ENCODE measurements at regions not wholly inside any gene's neighbourhood (a gene's known extent, or its start where the extent isn't known, plus 50 kb on each side); places are given as distances from the start of the nearest gene placed in this dataset.
A peak's percentile ranks its signal among the peaks of the same experiment; 100 is the strongest.

DNA sequence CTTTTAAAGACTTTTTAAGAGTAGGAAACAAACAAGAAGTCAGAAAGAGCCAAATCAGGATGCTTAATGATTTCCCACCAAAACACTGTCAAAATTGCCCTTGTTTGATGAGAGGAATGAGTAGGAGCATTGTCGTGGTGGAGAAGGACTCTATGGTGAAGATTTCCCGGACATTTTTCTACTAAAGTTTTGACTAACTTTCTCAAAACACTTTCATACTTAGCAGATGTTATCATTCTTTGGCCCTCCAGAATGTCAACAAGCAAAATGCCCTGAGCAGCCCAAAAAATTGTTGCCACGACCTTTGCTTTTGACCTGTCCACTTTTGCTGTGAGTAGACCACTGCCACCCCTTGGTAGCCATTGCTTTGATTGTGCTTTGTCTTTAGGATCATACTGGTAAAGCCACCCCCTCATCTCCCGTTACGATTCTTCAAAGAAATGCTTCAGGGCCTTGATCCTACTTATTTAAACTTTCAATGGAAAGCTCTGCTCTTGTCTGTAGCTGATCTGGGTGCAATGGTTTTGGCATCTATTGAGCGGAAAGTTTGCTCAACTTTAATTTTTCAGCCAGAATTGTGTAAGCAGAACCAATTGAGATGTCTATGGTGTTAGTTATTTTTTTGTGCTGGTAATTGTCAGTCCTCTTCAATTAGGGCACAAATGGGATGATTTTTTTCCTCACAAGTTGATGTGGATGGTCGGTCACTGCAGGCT is 67.2 kb downstream of the ADM start:
- Histone ChIP-seq H3K27me3 (no peaks in the 10 kb centered on the region), H3K4me3 (no peak overlapping the region), H3K27ac (peak overlapping the region in 1 of 4 donors; percentile 50), H3K4me1 (peaks cover 0 to 56% (median 13%) of the 10 kb centered on the region in 4 donors), H3K9me3 (no peaks in the 10 kb centered on the region), H3K36me3 (no peaks in the 10 kb centered on the region)
- WGBS, 2 donors, result 41 to 43% methylated on average over 7 of the region's 7 CpGs
- DNase-seq (ENCODE audit: low spot score in 2 of 2), result no peak
- TF ChIP-seq EP300 (IDR thresholded peaks at IDR 0.05), result no peak
- TF ChIP-seq, protein P1, sequence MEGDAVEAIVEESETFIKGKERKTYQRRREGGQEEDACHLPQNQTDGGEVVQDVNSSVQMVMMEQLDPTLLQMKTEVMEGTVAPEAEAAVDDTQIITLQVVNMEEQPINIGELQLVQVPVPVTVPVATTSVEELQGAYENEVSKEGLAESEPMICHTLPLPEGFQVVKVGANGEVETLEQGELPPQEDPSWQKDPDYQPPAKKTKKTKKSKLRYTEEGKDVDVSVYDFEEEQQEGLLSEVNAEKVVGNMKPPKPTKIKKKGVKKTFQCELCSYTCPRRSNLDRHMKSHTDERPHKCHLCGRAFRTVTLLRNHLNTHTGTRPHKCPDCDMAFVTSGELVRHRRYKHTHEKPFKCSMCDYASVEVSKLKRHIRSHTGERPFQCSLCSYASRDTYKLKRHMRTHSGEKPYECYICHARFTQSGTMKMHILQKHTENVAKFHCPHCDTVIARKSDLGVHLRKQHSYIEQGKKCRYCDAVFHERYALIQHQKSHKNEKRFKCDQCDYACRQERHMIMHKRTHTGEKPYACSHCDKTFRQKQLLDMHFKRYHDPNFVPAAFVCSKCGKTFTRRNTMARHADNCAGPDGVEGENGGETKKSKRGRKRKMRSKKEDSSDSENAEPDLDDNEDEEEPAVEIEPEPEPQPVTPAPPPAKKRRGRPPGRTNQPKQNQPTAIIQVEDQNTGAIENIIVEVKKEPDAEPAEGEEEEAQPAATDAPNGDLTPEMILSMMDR (IDR thresholded peaks at IDR 0.05), result no peak
- no peak for TF ChIP-seq POLR2A (IDR thresholded peaks at IDR 0.05)

DNA sequence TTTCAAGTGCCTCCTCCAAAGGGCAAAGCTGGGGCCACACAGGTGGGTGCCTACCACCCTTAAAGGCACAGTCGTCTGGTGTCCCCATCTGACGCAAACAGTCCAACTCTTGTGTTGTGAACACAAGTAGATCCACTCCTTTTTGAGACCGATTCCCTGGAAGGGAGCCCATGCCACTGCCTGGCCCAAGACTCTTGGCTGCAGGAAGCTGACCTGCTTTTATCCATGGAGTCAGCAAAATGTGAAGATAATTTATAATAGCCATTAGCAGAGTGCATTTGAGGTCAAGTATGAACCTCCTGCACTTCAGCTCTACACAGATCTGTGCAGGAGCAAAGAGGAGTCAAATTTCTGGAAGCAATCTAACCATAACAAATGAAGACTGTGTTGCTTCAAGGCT is 68.5 kb downstream of the ADM start:
- Histone ChIP-seq H3K27me3 (no peaks in the 10 kb centered on the region), H3K27ac (no peak overlapping the region), H3K36me3 (no peaks in the 10 kb centered on the region), H3K9me3 (no peaks in the 10 kb centered on the region), H3K4me1 (peaks cover 0 to 65% (median 18%) of the 10 kb centered on the region in 4 donors), H3K4me3 (no peak overlapping the region)
- no peak for TF ChIP-seq POLR2A (IDR thresholded peaks at IDR 0.05)
- TF ChIP-seq, protein P1 (IDR thresholded peaks at IDR 0.05), result no peak
- no peak for TF ChIP-seq EP300 (IDR thresholded peaks at IDR 0.05)
- 38 to 43% methylated on average over 3 of the region's 3 CpGs for WGBS, 2 donors
- DNase-seq (ENCODE audit: low spot score in 2 of 2), result no peak

DNA sequence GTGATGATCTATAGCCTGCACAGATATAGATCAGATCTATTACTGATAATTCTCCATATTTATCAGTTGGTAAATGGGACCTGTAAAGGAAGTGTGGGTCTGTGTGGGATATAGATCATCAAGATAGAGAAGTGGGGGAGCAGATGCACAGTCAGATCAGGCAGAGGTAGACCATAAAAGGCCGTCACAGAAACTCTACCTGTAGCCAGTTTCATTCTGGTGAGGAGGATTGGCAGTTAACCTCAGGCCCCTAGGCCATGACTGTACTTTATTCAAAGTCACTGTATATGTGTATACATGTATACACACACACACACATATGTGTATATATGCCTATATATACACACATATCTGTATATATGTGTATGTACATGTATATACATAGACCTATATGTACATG is 69.1 kb downstream of the ADM start:
- no peaks in the 10 kb centered on the region for H3K36me3 ChIP-seq
- DNase-seq (ENCODE audit: low spot score in 2 of 2), result no peak
- no peak overlapping the region for H3K4me3 ChIP-seq
- TF ChIP-seq POLR2A (IDR thresholded peaks at IDR 0.05), result no peak
- no peak for TF ChIP-seq EP300 (IDR thresholded peaks at IDR 0.05)
- TF ChIP-seq, protein P1 (IDR thresholded peaks at IDR 0.05), result no peak
- no peaks in the 10 kb centered on the region for H3K27me3 ChIP-seq
- H3K4me1 ChIP-seq, result peaks cover 0 to 70% (median 19%) of the 10 kb centered on the region in 4 donors
- 74 to 84% methylated on average over 1 of the region's 1 CpG for WGBS, 2 donors
- H3K9me3 ChIP-seq, result no peaks in the 10 kb centered on the region
- no peak overlapping the region for H3K27ac ChIP-seq

DNA sequence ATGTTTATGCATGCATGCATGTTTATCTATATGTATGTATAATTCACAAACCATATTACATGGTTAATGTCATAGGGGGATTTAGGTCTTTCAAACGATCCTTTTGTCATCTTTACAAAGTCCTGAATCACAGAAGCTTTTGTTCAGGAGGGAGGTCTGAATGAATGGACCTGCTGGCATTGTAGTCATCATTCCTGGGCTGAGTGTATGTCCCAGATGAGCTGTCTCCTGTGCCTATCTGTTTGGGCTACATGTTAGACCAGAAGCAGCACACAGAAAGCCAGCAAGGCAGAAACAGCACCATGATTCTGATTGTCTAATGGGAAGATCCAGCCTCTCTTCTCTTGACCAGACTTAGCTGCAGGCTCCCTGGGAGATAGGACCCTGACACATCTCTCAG is 69.5 kb downstream of the ADM start:
- H3K4me3 ChIP-seq, result no peak overlapping the region
- H3K27me3 ChIP-seq, result no peaks in the 10 kb centered on the region
- TF ChIP-seq, protein P1 (IDR thresholded peaks at IDR 0.05), result no peak
- TF ChIP-seq EP300 (IDR thresholded peaks at IDR 0.05) (no peak), POLR2A (IDR thresholded peaks at IDR 0.05) (no peak)
- H3K27ac ChIP-seq, result no peak overlapping the region
- 39 to 47% methylated on average over 1 of the region's 1 CpG for WGBS, 2 donors
- no peak for DNase-seq (ENCODE audit: low spot score in 2 of 2)
- no peaks in the 10 kb centered on the region for H3K9me3 ChIP-seq
- H3K4me1 ChIP-seq, result peaks cover 0 to 71% (median 19%) of the 10 kb centered on the region in 4 donors
- no peaks in the 10 kb centered on the region for H3K36me3 ChIP-seq

DNA sequence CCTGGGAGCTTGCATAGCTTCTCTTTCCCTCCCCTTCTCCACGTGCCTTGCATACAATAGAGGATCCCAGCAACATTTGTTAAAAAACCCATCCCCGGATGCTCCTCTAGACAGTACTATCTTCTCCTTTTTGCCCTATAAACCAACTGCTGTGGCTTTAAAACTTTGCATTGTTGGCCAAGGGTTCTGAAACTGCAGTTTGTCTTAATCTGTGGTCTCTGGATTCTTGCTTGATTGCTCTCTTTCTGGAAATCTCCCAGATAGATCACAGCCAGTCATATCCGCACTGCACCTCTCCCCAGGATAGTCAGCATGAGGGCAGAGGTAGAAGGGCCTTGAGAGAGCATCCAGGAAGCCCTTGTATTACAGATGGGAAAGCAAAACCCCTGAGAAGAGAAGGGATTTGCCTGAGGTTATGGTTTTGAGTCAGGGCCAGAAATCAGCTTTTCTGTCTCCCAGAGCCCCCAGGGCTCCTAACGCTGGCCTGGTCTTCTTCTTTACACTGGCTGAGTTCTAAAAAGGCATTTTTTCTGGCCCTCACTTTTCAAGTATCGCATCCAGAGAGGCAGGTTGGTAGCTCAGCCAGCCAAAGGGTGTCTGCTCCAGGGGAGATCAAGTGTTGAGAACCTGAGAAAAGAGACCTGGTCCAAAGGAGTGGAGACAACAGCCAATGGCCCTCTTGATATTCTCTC is 70.6 kb downstream of the ADM start:
- no peak overlapping the region for H3K4me3 ChIP-seq
- H3K27me3 ChIP-seq, result no peaks in the 10 kb centered on the region
- H3K27ac ChIP-seq, result peak overlapping the region in 3 of 4 donors; percentile 8 to 77 (median 74)
- no peak for TF ChIP-seq EP300 (IDR thresholded peaks at IDR 0.05)
- TF ChIP-seq, protein P1 (IDR thresholded peaks at IDR 0.05), result no peak
- no peak for TF ChIP-seq POLR2A (IDR thresholded peaks at IDR 0.05)
- 48 to 50% methylated on average over 5 of the region's 5 CpGs for WGBS, 2 donors
- H3K4me1 ChIP-seq, result peaks cover 0 to 81% (median 22%) of the 10 kb centered on the region in 4 donors
- H3K36me3 ChIP-seq, result no peaks in the 10 kb centered on the region
- no peaks in the 10 kb centered on the region for H3K9me3 ChIP-seq
- DNase-seq (ENCODE audit: low spot score in 2 of 2), result no peak

All from tibial nerve (tissue), 4 donors.